DND-41 (cell line): ENCODE measurements at regions not wholly inside any gene's neighbourhood (a gene's known extent, or its start where the extent isn't known, plus 50 kb on each side); places are given as distances from the start of the nearest gene placed in this dataset.
"Not testable (repeated sequence)": the region's sequence is repeated elsewhere in the genome, so short reads cannot be mapped to it uniquely, and the experiment has no call there.

Experiments used
- ATAC-seq: fragments of 200-7000 bp; cut with Tn5 transposase; 3 replicates; pipeline ENCODE4 v1.9.1; 2021; ENCODE audit warnings: low read depth; ENCODE audit not compliant: insufficient read depth
- DNase-seq: peaks from one replicate; pipeline ENCODE4 v3.0.0-alpha.2; 2020
- H2AFZ ChIP-seq: 2 replicates; pipeline ENCODE4 v1.6.0; 2012; ENCODE audit warnings: low read depth, low read length
- H3K27ac ChIP-seq: 2 replicates; pipeline ENCODE4 v1.5.1; 2012; ENCODE audit warnings: low read length, inconsistent platforms
- H3K27me3 ChIP-seq: fragments of 200-600 bp; sonication (generic); 2 replicates; pipeline ENCODE4 v1.6.0; 2012; ENCODE audit warnings: low read length, mild to moderate bottlenecking, inconsistent platforms; ENCODE audit not compliant: insufficient read depth, poor library complexity
- H3K36me3 ChIP-seq: 2 replicates; pipeline ENCODE4 v1.5.1; 2012; ENCODE audit warnings: low read length, inconsistent platforms; ENCODE audit not compliant: insufficient read depth
- H3K4me1 ChIP-seq: 2 replicates; pipeline ENCODE4 v1.5.1; 2012; ENCODE audit warnings: mild to moderate bottlenecking, low read length; ENCODE audit not compliant: insufficient read depth
- H3K4me2 ChIP-seq: 2 replicates; pipeline ENCODE4 v1.6.0; 2012; ENCODE audit warnings: mild to moderate bottlenecking, moderate library complexity, low read length, inconsistent platforms; ENCODE audit not compliant: insufficient read depth
- H3K4me3 ChIP-seq, 2 experiments: fragments of 200-600 bp in 1 of 2; shearing (Covaris generic) in 1 of 2; 2 replicates each; pipeline ENCODE4 v1.5.1; 2012 to 2016; ENCODE audit warnings: inconsistent platforms in 2 of 2, low read length in 2 of 2, mild to moderate bottlenecking in 2 of 2, low read depth in 1 of 2, moderate library complexity in 1 of 2
- H3K79me2 ChIP-seq: 2 replicates; pipeline ENCODE4 v1.6.0; 2012; ENCODE audit warnings: low read length, inconsistent platforms; ENCODE audit not compliant: insufficient read depth
- H3K9ac ChIP-seq: 2 replicates; pipeline ENCODE4 v1.6.0; 2012; ENCODE audit warnings: low read depth, mild to moderate bottlenecking, inconsistent platforms, low read length, moderate library complexity
- H3K9me3 ChIP-seq: 2 replicates; pipeline ENCODE4 v1.5.1; 2012; ENCODE audit warnings: low read length, moderate library complexity, mild to moderate bottlenecking, inconsistent platforms; ENCODE audit not compliant: insufficient read depth, severe bottlenecking
- H4K20me1 ChIP-seq: 2 replicates; pipeline ENCODE4 v1.6.0; 2012; ENCODE audit warnings: low read length; ENCODE audit not compliant: insufficient read depth
- CTCF ChIP-seq: IDR thresholded peaks from 2 replicates; pipeline ENCODE4 v1.5.1; 2012; ENCODE audit warnings: borderline replicate concordance, low read length, moderate library complexity, mild to moderate bottlenecking; ENCODE audit not compliant: poor library complexity, severe bottlenecking; ENCODE audit errors: extremely low read depth
- EZH2 ChIP-seq: IDR thresholded peaks from 3 replicates; pipeline ENCODE4 v1.6.1; 2012; ENCODE audit warnings: borderline replicate concordance, low read depth, mild to moderate bottlenecking, moderate library complexity, low read length, inconsistent platforms; ENCODE audit not compliant: severe bottlenecking

DNA sequence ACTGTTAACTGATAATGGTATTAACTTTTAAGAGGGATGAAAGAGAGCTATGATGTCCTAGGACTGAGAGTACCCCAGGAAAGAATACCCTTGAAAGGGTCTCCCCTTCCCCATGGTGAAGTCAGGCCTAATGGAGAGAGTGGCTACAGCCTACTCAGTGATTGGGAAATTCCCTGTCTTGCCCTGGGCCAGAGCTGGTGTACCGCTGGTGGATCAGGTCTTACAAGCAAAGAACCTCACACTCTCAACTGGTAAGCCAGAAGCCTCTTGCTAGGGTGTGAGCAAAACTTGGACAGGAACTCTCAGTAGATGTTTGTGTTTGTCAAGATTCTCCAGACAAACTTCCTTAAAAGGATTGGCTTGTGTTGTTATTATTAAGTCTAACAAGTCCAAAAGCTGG lies 600.9 kb downstream of the TRIML1 start:
- H4K20me1 ChIP-seq, H3K4me2 ChIP-seq, ATAC-seq, H3K27me3 ChIP-seq, H3K9ac ChIP-seq, H3K4me3 ChIP-seq, H3K9me3 ChIP-seq, H2AFZ ChIP-seq, H3K79me2 ChIP-seq, DNase-seq, H3K4me1 ChIP-seq, H3K27ac ChIP-seq, H3K36me3 ChIP-seq: not testable (repeated sequence)

GRCh38 chr4:188740791-188741190 lies 601.5 kb downstream of the TRIML1 start:
- not testable (repeated sequence) for DNase-seq, H3K4me3 ChIP-seq, H3K27ac ChIP-seq, H3K4me1 ChIP-seq, H4K20me1 ChIP-seq, H2AFZ ChIP-seq, H3K27me3 ChIP-seq, H3K79me2 ChIP-seq, H3K36me3 ChIP-seq, H3K9me3 ChIP-seq, H3K9ac ChIP-seq, H3K4me2 ChIP-seq
- peak; percentile 81 for ATAC-seq

DNA sequence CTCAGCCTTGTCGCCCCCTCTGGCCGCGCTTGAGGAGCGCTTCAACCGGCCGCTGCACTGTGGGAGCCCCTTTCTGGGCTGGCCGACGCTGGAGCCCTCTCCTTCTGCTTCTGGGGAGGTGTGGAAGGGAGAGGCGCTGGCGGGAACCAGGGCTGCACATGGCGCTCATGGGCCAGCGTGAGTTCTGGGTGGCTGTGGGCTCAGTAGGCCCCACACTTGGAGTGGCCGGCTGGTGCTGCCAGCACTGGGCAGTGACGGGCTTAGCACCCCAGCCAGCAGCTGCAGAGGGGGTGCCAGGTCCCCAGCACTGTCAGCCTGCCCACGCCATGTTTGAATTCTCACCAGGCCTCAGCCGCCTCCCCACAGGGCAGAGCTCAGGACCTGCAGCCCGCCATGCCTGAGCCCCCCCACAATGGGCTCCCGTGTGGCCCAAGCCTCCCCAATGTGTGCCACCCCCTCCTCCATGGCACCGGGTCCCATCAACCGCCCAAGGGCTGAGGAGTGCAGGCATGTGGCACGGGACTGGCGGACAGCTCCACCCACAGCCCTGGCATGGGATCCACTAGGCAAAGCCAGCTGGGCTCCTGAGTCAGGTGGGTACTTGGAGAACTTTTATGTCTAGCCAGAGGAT lies 615.2 kb downstream of the TRIML1 start:
- no peaks in the 10 kb centered on the region for H3K27me3 ChIP-seq
- TF ChIP-seq EZH2 (no peak), CTCF (no peak)
- no peaks in the 10 kb centered on the region for H4K20me1 ChIP-seq
- no peak overlapping the region for H2AFZ ChIP-seq
- ATAC-seq (no peak), DNase-seq (no peak)
- no peaks in the 10 kb centered on the region for H3K9me3 ChIP-seq
- no peak overlapping the region for H3K9ac ChIP-seq
- H3K4me2 ChIP-seq: no peak overlapping the region
- no peak overlapping the region for H3K4me3 ChIP-seq
- no peak overlapping the region for H3K27ac ChIP-seq
- H3K4me1 ChIP-seq: no peaks in the 10 kb centered on the region
- H3K79me2 ChIP-seq: no peaks in the 10 kb centered on the region
- H3K36me3 ChIP-seq: no peaks in the 10 kb centered on the region

GRCh38 chr4:188767496-188767895 lies 628.3 kb downstream of the TRIML1 start:
- no peak overlapping the region for H3K9ac ChIP-seq
- ATAC-seq (no peak), DNase-seq (no peak)
- TF ChIP-seq EZH2 (no peak), CTCF (no peak)
- H3K79me2 ChIP-seq: no peaks in the 10 kb centered on the region
- H3K36me3 ChIP-seq: no peaks in the 10 kb centered on the region
- no peaks in the 10 kb centered on the region for H3K27me3 ChIP-seq
- H3K27ac ChIP-seq: no peak overlapping the region
- H3K4me3 ChIP-seq: no peak overlapping the region
- no peak overlapping the region for H2AFZ ChIP-seq
- H4K20me1 ChIP-seq: no peaks in the 10 kb centered on the region
- H3K4me1 ChIP-seq: no peaks in the 10 kb centered on the region
- no peak overlapping the region for H3K4me2 ChIP-seq
- peaks cover 6% of the 10 kb centered on the region for H3K9me3 ChIP-seq
